ENCODE measurements at regions not wholly inside any gene's neighbourhood (a gene's known extent, or its start where the extent isn't known, plus 50 kb on each side); places are given as distances from the start of the nearest gene placed in this dataset.

DNA sequence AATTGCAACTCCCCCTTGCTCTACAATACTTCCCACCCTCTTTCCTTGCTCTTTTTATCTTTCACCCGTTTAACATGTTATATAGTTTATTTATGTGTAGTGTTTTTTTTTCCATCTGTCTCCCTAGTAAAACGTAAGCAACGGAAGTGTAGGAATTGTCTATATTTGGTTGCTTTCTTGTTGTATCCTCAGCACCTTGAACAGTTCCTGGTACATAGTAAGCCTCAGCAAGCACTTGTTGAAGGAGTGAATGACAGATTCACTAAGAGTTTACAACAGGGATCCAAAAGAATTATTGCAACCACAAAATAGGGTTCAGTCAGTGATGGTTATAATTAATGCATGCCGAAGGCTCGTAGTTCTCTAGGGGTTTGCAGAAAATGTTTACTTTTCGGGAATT, 242.7 kb downstream of the SAMD5 start:
- H3K27ac ChIP-seq (ENCODE audit: low read depth, low read length) = no peak overlapping the region
- H3K4me1 ChIP-seq (ENCODE audit: control insufficient read depth, insufficient read depth, low read length) = no peaks in the 10 kb centered on the region
- no peak overlapping the region for H3K9ac ChIP-seq (ENCODE audit: low read length)
- H3K27me3 ChIP-seq (ENCODE audit: control insufficient read depth, insufficient read depth, low read length) = no peaks in the 10 kb centered on the region
- H3K36me3 ChIP-seq (ENCODE audit: control insufficient read depth, insufficient read depth, low read length) = no peaks in the 10 kb centered on the region
- H3K4me3 ChIP-seq (ENCODE audit: low read length) = no peak overlapping the region

GRCh38 chr6:147752689-147753403, 244.4 kb downstream of the SAMD5 start:
- Histone ChIP-seq H3K4me1 (ENCODE audit: control insufficient read depth, insufficient read depth, low read length) (no peaks in the 10 kb centered on the region), H3K27ac (ENCODE audit: low read depth, low read length) (no peak overlapping the region), H3K9ac (ENCODE audit: low read length) (no peak overlapping the region), H3K36me3 (ENCODE audit: control insufficient read depth, insufficient read depth, low read length) (no peaks in the 10 kb centered on the region), H3K4me3 (ENCODE audit: low read length) (no peak overlapping the region), H3K27me3 (ENCODE audit: control insufficient read depth, insufficient read depth, low read length) (no peaks in the 10 kb centered on the region)

GRCh38 chr6:147755999-147756398, 247.5 kb downstream of the SAMD5 start:
- H3K27me3 ChIP-seq (ENCODE audit: control insufficient read depth, insufficient read depth, low read length) = no peaks in the 10 kb centered on the region
- H3K9ac ChIP-seq (ENCODE audit: low read length) = no peak overlapping the region
- H3K36me3 ChIP-seq (ENCODE audit: control insufficient read depth, insufficient read depth, low read length) = no peaks in the 10 kb centered on the region
- H3K4me1 ChIP-seq (ENCODE audit: control insufficient read depth, insufficient read depth, low read length) = no peaks in the 10 kb centered on the region
- H3K27ac ChIP-seq (ENCODE audit: low read depth, low read length) = no peak overlapping the region
- H3K4me3 ChIP-seq (ENCODE audit: low read length) = no peak overlapping the region

- no peak overlapping the region for H3K4me3 ChIP-seq (ENCODE audit: low read length)
- no peaks in the 10 kb centered on the region for H3K27me3 ChIP-seq (ENCODE audit: control insufficient read depth, insufficient read depth, low read length)
- no peak overlapping the region for H3K27ac ChIP-seq (ENCODE audit: low read depth, low read length)
- no peak overlapping the region for H3K9ac ChIP-seq (ENCODE audit: low read length)
- no peaks in the 10 kb centered on the region for H3K36me3 ChIP-seq (ENCODE audit: control insufficient read depth, insufficient read depth, low read length)
- H3K4me1 ChIP-seq (ENCODE audit: control insufficient read depth, insufficient read depth, low read length) = no peaks in the 10 kb centered on the region
Observed at GRCh38 chr6:147756891-147757290, 248.4 kb downstream of the SAMD5 start.

GRCh38 chr6:147757291-147757690, 248.8 kb downstream of the SAMD5 start:
- no peak overlapping the region for H3K27ac ChIP-seq (ENCODE audit: low read depth, low read length)
- H3K4me3 ChIP-seq (ENCODE audit: low read length) = no peak overlapping the region
- H3K4me1 ChIP-seq (ENCODE audit: control insufficient read depth, insufficient read depth, low read length) = no peaks in the 10 kb centered on the region
- H3K9ac ChIP-seq (ENCODE audit: low read length) = no peak overlapping the region
- H3K27me3 ChIP-seq (ENCODE audit: control insufficient read depth, insufficient read depth, low read length) = no peaks in the 10 kb centered on the region
- no peaks in the 10 kb centered on the region for H3K36me3 ChIP-seq (ENCODE audit: control insufficient read depth, insufficient read depth, low read length)

DNA sequence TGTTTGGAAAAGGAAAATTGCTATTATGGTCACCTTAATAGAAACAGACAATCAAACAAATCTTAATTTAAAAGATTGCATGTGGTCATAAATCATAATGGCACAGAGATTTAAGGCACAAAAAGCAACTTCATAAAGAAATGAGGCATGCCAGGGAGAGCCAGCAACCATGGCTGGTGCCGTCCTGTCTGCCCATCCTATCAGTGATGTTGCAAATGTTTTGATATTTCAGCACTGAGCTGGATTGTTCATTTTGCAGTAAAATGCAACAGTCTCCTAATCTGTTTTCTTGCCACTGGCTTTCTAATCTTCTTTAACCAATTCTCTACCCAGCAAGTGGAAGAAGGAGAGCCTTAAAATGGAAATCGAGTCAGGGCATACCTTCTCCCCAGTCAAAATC, 249.8 kb downstream of the SAMD5 start:
- H3K4me1 ChIP-seq (ENCODE audit: control insufficient read depth, insufficient read depth, low read length) = no peaks in the 10 kb centered on the region
- no peaks in the 10 kb centered on the region for H3K27me3 ChIP-seq (ENCODE audit: control insufficient read depth, insufficient read depth, low read length)
- H3K4me3 ChIP-seq (ENCODE audit: low read length) = no peak overlapping the region
- no peak overlapping the region for H3K9ac ChIP-seq (ENCODE audit: low read length)
- H3K36me3 ChIP-seq (ENCODE audit: control insufficient read depth, insufficient read depth, low read length) = no peaks in the 10 kb centered on the region
- H3K27ac ChIP-seq (ENCODE audit: low read depth, low read length) = no peak overlapping the region

DNA sequence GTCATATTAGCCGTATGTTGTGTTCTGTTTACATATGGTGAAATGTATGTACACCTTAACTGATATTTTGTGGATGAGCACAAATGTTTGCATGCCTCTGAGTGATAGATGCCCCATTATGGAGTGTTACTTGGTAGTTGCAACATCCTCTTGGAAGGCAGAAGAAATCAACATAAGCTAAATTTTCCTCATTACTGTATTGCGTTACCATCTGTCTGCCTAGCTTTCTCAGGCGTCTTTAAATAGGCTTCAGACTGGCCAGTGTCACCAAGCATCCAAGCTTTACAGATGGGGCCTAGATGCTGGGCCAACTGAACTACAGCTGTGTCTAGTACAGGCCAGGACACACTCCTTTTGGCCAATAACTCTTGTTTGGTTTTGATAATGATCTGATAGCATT, 250.6 kb downstream of the SAMD5 start:
- no peaks in the 10 kb centered on the region for H3K36me3 ChIP-seq (ENCODE audit: control insufficient read depth, insufficient read depth, low read length)
- no peak overlapping the region for H3K27ac ChIP-seq (ENCODE audit: low read depth, low read length)
- no peak overlapping the region for H3K4me3 ChIP-seq (ENCODE audit: low read length)
- no peaks in the 10 kb centered on the region for H3K4me1 ChIP-seq (ENCODE audit: control insufficient read depth, insufficient read depth, low read length)
- no peak overlapping the region for H3K9ac ChIP-seq (ENCODE audit: low read length)
- H3K27me3 ChIP-seq (ENCODE audit: control insufficient read depth, insufficient read depth, low read length) = no peaks in the 10 kb centered on the region

DNA sequence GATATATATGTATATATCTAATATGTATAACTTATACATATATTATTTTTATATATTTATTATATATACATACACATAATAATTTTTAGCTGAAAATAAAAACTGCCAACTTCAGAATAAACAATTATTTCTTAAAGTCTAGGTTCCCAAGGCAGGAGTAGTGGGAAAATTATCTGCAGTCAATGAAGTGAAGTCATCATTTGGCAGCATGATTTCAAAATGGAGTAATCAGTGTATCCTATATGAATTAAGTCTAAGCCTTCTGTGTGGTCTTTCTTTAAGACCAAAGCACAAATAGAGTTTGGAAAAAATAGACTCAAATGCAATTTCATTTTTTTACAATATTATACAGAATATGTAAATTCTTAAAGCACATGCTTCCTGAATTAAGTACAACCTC, 251.0 kb downstream of the SAMD5 start:
- H3K27me3 ChIP-seq (ENCODE audit: control insufficient read depth, insufficient read depth, low read length) = no peaks in the 10 kb centered on the region
- H3K36me3 ChIP-seq (ENCODE audit: control insufficient read depth, insufficient read depth, low read length) = no peaks in the 10 kb centered on the region
- H3K4me1 ChIP-seq (ENCODE audit: control insufficient read depth, insufficient read depth, low read length) = no peaks in the 10 kb centered on the region
- H3K9ac ChIP-seq (ENCODE audit: low read length) = no peak overlapping the region
- H3K4me3 ChIP-seq (ENCODE audit: low read length) = no peak overlapping the region
- H3K27ac ChIP-seq (ENCODE audit: low read depth, low read length) = no peak overlapping the region

GRCh38 chr6:147765541-147765940, 257.1 kb downstream of the SAMD5 start:
- Histone ChIP-seq H3K9ac (ENCODE audit: low read length) (no peak overlapping the region), H3K27ac (ENCODE audit: low read depth, low read length) (no peak overlapping the region), H3K4me1 (ENCODE audit: control insufficient read depth, insufficient read depth, low read length) (no peaks in the 10 kb centered on the region), H3K27me3 (ENCODE audit: control insufficient read depth, insufficient read depth, low read length) (no peaks in the 10 kb centered on the region), H3K36me3 (ENCODE audit: control insufficient read depth, insufficient read depth, low read length) (no peaks in the 10 kb centered on the region), H3K4me3 (ENCODE audit: low read length) (no peak overlapping the region)

DNA sequence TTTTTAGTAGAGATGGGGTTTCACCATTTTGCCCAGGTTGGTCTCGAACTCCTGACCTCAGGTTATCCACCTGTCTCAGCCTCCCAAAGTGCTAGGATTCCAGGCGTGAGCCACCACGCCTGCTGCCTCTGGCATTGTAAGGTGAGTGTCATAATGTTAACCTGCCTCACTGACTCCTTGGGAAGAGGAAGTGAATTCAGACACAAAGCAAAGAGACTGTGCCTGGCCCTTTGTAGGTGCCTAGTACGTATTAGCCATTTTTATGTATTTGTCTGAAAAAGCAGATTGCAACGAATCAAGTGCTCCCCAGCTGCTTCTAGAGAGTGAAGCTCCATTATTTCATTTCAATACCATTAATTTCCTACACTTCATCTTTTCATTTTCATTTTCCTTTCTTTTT, 260.5 kb downstream of the SAMD5 start:
- Histone ChIP-seq H3K9ac (ENCODE audit: low read length) (no peak overlapping the region), H3K27ac (ENCODE audit: low read depth, low read length) (no peak overlapping the region), H3K36me3 (ENCODE audit: control insufficient read depth, insufficient read depth, low read length) (no peaks in the 10 kb centered on the region), H3K4me1 (ENCODE audit: control insufficient read depth, insufficient read depth, low read length) (no peaks in the 10 kb centered on the region), H3K27me3 (ENCODE audit: control insufficient read depth, insufficient read depth, low read length) (no peaks in the 10 kb centered on the region), H3K4me3 (ENCODE audit: low read length) (no peak overlapping the region)

DNA sequence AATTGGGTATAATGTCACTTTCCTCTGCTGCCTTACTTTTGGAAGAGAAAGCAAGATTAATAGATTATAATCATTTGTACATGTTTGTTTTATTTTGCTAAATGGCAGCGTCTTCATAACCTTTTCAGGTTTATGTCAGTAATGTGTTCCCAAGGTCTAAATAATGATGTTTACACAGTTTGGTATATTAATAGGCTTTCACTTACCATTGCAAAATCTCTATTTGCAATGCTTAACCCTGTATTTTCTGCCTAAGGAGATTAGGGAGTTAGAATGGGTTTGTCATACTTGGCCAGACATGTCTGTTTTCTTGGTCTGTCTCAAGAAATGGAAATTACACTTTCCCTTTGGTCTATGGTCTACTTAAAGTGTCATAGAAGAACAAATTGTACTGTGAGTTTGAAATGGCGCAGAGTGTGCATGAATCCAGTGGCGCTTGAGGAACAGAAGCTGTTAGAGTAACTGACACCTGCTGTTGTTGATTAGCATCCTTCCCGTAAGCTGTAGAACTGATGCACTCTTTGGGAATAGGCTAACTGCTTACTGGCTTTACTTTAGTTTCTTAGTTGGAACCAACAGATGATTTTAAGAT, 261.1 kb downstream of the SAMD5 start:
- Histone ChIP-seq H3K9ac (ENCODE audit: low read length) (no peak overlapping the region), H3K27me3 (ENCODE audit: control insufficient read depth, insufficient read depth, low read length) (no peaks in the 10 kb centered on the region), H3K36me3 (ENCODE audit: control insufficient read depth, insufficient read depth, low read length) (no peaks in the 10 kb centered on the region), H3K27ac (ENCODE audit: low read depth, low read length) (no peak overlapping the region), H3K4me1 (ENCODE audit: control insufficient read depth, insufficient read depth, low read length) (no peaks in the 10 kb centered on the region), H3K4me3 (ENCODE audit: low read length) (no peak overlapping the region)

- Histone ChIP-seq H3K27ac (ENCODE audit: low read depth, low read length) (no peak overlapping the region), H3K9ac (ENCODE audit: low read length) (no peak overlapping the region), H3K27me3 (ENCODE audit: control insufficient read depth, insufficient read depth, low read length) (no peaks in the 10 kb centered on the region), H3K4me1 (ENCODE audit: control insufficient read depth, insufficient read depth, low read length) (no peaks in the 10 kb centered on the region), H3K36me3 (ENCODE audit: control insufficient read depth, insufficient read depth, low read length) (no peaks in the 10 kb centered on the region), H3K4me3 (ENCODE audit: low read length) (no peak overlapping the region)
Observed at GRCh38 chr6:147770221-147770620, 261.7 kb downstream of the SAMD5 start.

- Histone ChIP-seq H3K27ac (ENCODE audit: low read depth, low read length) (no peak overlapping the region), H3K4me3 (ENCODE audit: low read length) (no peak overlapping the region), H3K9ac (ENCODE audit: low read length) (no peak overlapping the region), H3K27me3 (ENCODE audit: control insufficient read depth, insufficient read depth, low read length) (no peaks in the 10 kb centered on the region), H3K4me1 (ENCODE audit: control insufficient read depth, insufficient read depth, low read length) (no peaks in the 10 kb centered on the region), H3K36me3 (ENCODE audit: control insufficient read depth, insufficient read depth, low read length) (no peaks in the 10 kb centered on the region)
Observed at GRCh38 chr6:147772724-147773123, 264.2 kb downstream of the SAMD5 start.

All from rectal smooth muscle tissue (tissue), 1 donor.